ENCODE measurements at regions not wholly inside any gene's neighbourhood (a gene's known extent, or its start where the extent isn't known, plus 50 kb on each side); places are given as distances from the start of the nearest gene placed in this dataset.

GRCh38 chr3:82020282-82020681 is 258.8 kb upstream of the GBE1 start:
- DNase-seq (no peak), FAIRE-seq (no peak)
- Histone ChIP-seq H3K9ac (ENCODE audit: low read length in 3 of 3) (no peak overlapping the region), H3K27me3 (ENCODE audit: control insufficient read depth, insufficient read depth, low read length) (no peaks in the 10 kb centered on the region), H3K36me3 (ENCODE audit: control insufficient read depth in 2 of 3, insufficient read depth in 3 of 3, low read length in 3 of 3) (no peaks in the 10 kb centered on the region), H3K9me3 (ENCODE audit: control insufficient read depth in 2 of 3, insufficient read depth in 1 of 3, low read length in 3 of 3) (no peaks in the 10 kb centered on the region), H3K27ac (ENCODE audit: low read depth in 2 of 2, low read length in 2 of 2) (no peak overlapping the region), H3K4me3 (ENCODE audit: low read length in 3 of 3) (no peak overlapping the region), H3K4me1 (ENCODE audit: control insufficient read depth in 2 of 3, insufficient read depth in 2 of 3, low read depth in 1 of 3, low read length in 3 of 3) (no peaks in the 10 kb centered on the region)
- TF ChIP-seq CTCF (IDR thresholded peaks at IDR 0.05; ENCODE audit: borderline replicate concordance, extremely low read depth, insufficient read depth) = no peak
- intact Hi-C loops (cut with DNase I) = no loop called here

GRCh38 chr3:82015241-82015640 is 253.8 kb upstream of the GBE1 start:
- no peaks in the 10 kb centered on the region for H3K36me3 ChIP-seq (ENCODE audit: control insufficient read depth in 2 of 3, insufficient read depth in 3 of 3, low read length in 3 of 3)
- H3K9me3 ChIP-seq (ENCODE audit: control insufficient read depth in 2 of 3, insufficient read depth in 1 of 3, low read length in 3 of 3) = no peaks in the 10 kb centered on the region
- no peak overlapping the region for H3K9ac ChIP-seq (ENCODE audit: low read length in 3 of 3)
- DNase-seq (no peak), FAIRE-seq (no peak)
- no peak overlapping the region for H3K27ac ChIP-seq (ENCODE audit: low read depth in 2 of 2, low read length in 2 of 2)
- no peaks in the 10 kb centered on the region for H3K4me1 ChIP-seq (ENCODE audit: control insufficient read depth in 2 of 3, insufficient read depth in 2 of 3, low read depth in 1 of 3, low read length in 3 of 3)
- no peak overlapping the region for H3K4me3 ChIP-seq (ENCODE audit: low read length in 3 of 3)
- no peak for TF ChIP-seq CTCF (IDR thresholded peaks at IDR 0.05; ENCODE audit: borderline replicate concordance, extremely low read depth, insufficient read depth)
- H3K27me3 ChIP-seq (ENCODE audit: control insufficient read depth, insufficient read depth, low read length) = no peaks in the 10 kb centered on the region
- intact Hi-C loops (cut with DNase I) = no loop called here

- Histone ChIP-seq H3K27ac (ENCODE audit: low read depth in 2 of 2, low read length in 2 of 2) (no peak overlapping the region), H3K27me3 (ENCODE audit: control insufficient read depth, insufficient read depth, low read length) (no peaks in the 10 kb centered on the region), H3K9me3 (ENCODE audit: control insufficient read depth in 2 of 3, insufficient read depth in 1 of 3, low read length in 3 of 3) (no peaks in the 10 kb centered on the region), H3K9ac (ENCODE audit: low read length in 3 of 3) (no peak overlapping the region), H3K4me3 (ENCODE audit: low read length in 3 of 3) (no peak overlapping the region), H3K4me1 (ENCODE audit: control insufficient read depth in 2 of 3, insufficient read depth in 2 of 3, low read depth in 1 of 3, low read length in 3 of 3) (no peaks in the 10 kb centered on the region), H3K36me3 (ENCODE audit: control insufficient read depth in 2 of 3, insufficient read depth in 3 of 3, low read length in 3 of 3) (no peaks in the 10 kb centered on the region)
- DNase-seq = no peak
- TF ChIP-seq CTCF (IDR thresholded peaks at IDR 0.05; ENCODE audit: borderline replicate concordance, extremely low read depth, insufficient read depth) = no peak
- intact Hi-C loops (cut with DNase I) = no loop called here
- no peak for FAIRE-seq
Measured at GRCh38 chr3:82012775-82013174, 251.3 kb upstream of the GBE1 start.

GRCh38 chr3:82011336-82011735 is 249.9 kb upstream of the GBE1 start:
- Histone ChIP-seq H3K27ac (ENCODE audit: low read depth in 2 of 2, low read length in 2 of 2) (no peak overlapping the region), H3K4me3 (ENCODE audit: low read length in 3 of 3) (no peak overlapping the region), H3K27me3 (ENCODE audit: control insufficient read depth, insufficient read depth, low read length) (no peaks in the 10 kb centered on the region), H3K4me1 (ENCODE audit: control insufficient read depth in 2 of 3, insufficient read depth in 2 of 3, low read depth in 1 of 3, low read length in 3 of 3) (no peaks in the 10 kb centered on the region), H3K9me3 (ENCODE audit: control insufficient read depth in 2 of 3, insufficient read depth in 1 of 3, low read length in 3 of 3) (no peaks in the 10 kb centered on the region), H3K36me3 (ENCODE audit: control insufficient read depth in 2 of 3, insufficient read depth in 3 of 3, low read length in 3 of 3) (no peaks in the 10 kb centered on the region), H3K9ac (ENCODE audit: low read length in 3 of 3) (no peak overlapping the region)
- DNase-seq = no peak
- TF ChIP-seq CTCF (IDR thresholded peaks at IDR 0.05; ENCODE audit: borderline replicate concordance, extremely low read depth, insufficient read depth) = no peak
- FAIRE-seq = no peak
- intact Hi-C loops (cut with DNase I) = no loop called here
